ENCODE measurements at regions not wholly inside any gene's neighbourhood (a gene's known extent, or its start where the extent isn't known, plus 50 kb on each side); places are given as distances from the start of the nearest gene placed in this dataset.

GRCh38 chr6:7468382-7469081 lies 72.9 kb upstream of the DSP start:
- peak; percentile 62 for DNase-seq

GRCh38 chr6:7469696-7470095 lies 71.8 kb upstream of the DSP start:
- no peak for DNase-seq

GRCh38 chr6:7471171-7471570 lies 70.3 kb upstream of the DSP start:
- no peak for DNase-seq

GRCh38 chr6:7473805-7474719 lies 67.4 kb upstream of the DSP start:
- no peak for DNase-seq

- DNase-seq: no peak
Measured at GRCh38 chr6:7475081-7475480, 66.4 kb upstream of the DSP start.

GRCh38 chr6:7479801-7480266 lies 61.6 kb upstream of the DSP start:
- DNase-seq: no peak

GRCh38 chr6:7484666-7485065 lies 56.8 kb upstream of the DSP start:
- DNase-seq: no peak

GRCh38 chr6:7486951-7487350 lies 54.5 kb upstream of the DSP start:
- DNase-seq: no peak

GRCh38 chr6:7488494-7488893 lies 53.0 kb upstream of the DSP start:
- no peak for DNase-seq

- no peak for DNase-seq
Measured at GRCh38 chr6:7489376-7489775, 52.1 kb upstream of the DSP start.

Data from occipital lobe (tissue), 1 donor.